ENCODE measurements at regions not wholly inside any gene's neighbourhood (a gene's known extent, or its start where the extent isn't known, plus 50 kb on each side); places are given as distances from the start of the nearest gene placed in this dataset.
"Not testable (repeated sequence)": the region's sequence is repeated elsewhere in the genome, so short reads cannot be mapped to it uniquely, and the experiment has no call there.

- not testable (repeated sequence) for DNase-seq (ENCODE audit: low read depth); H3K4me3 ChIP-seq (ENCODE audit: low read depth, low read length)
These were observed 116.9 kb upstream of the FAM20C start for GRCh38 chr7:75511-75910.

GRCh38 chr7:76202-76601 lies 116.2 kb upstream of the FAM20C start:
- not testable (repeated sequence) for H3K4me3 ChIP-seq (ENCODE audit: low read depth, low read length); DNase-seq (ENCODE audit: low read depth)

GRCh38 chr7:76829-77395 lies 115.5 kb upstream of the FAM20C start:
- not testable (repeated sequence) for DNase-seq (ENCODE audit: low read depth)

GRCh38 chr7:78862-79261 lies 113.5 kb upstream of the FAM20C start:
- DNase-seq (ENCODE audit: low read depth); H3K4me3 ChIP-seq (ENCODE audit: low read depth, low read length): not testable (repeated sequence)

More at GRCh38 chr7:76829-77395, 115.5 kb upstream of the FAM20C start:
- H3K4me3 ChIP-seq (ENCODE audit: low read depth, low read length), result not testable (repeated sequence)

GRCh38 chr7:79400-80055 lies 112.8 kb upstream of the FAM20C start:
- not testable (repeated sequence) for H3K4me3 ChIP-seq (ENCODE audit: low read depth, low read length)
- peak; percentile 9 for DNase-seq (ENCODE audit: low read depth)

GRCh38 chr7:80259-81067 lies 111.9 kb upstream of the FAM20C start:
- no peak for TF ChIP-seq CTCF (IDR thresholded peaks at IDR 0.05; ENCODE audit: insufficient read depth, low read length)
- H3K4me3 ChIP-seq (ENCODE audit: low read depth, low read length), result no peak overlapping the region
- no peak for DNase-seq (ENCODE audit: low read depth)

GRCh38 chr7:81068-81925 lies 111.1 kb upstream of the FAM20C start:
- TF ChIP-seq CTCF (IDR thresholded peaks at IDR 0.05; ENCODE audit: insufficient read depth, low read length), result no peak
- DNase-seq (ENCODE audit: low read depth), result no peak
- H3K4me3 ChIP-seq (ENCODE audit: low read depth, low read length), result no peak overlapping the region

GRCh38 chr7:81926-82756 lies 110.2 kb upstream of the FAM20C start:
- DNase-seq (ENCODE audit: low read depth), result no peak
- TF ChIP-seq CTCF (IDR thresholded peaks at IDR 0.05; ENCODE audit: insufficient read depth, low read length), result no peak
- no peak overlapping the region for H3K4me3 ChIP-seq (ENCODE audit: low read depth, low read length)

- DNase-seq (ENCODE audit: low read depth), result no peak
- H3K4me3 ChIP-seq (ENCODE audit: low read depth, low read length), result no peak overlapping the region
- TF ChIP-seq CTCF (IDR thresholded peaks at IDR 0.05; ENCODE audit: insufficient read depth, low read length), result no peak
These were observed 109.6 kb upstream of the FAM20C start for GRCh38 chr7:82757-83155.
